Kidney (tissue), 13 donors: ENCODE measurements at regions not wholly inside any gene's neighbourhood (a gene's known extent, or its start where the extent isn't known, plus 50 kb on each side); places are given as distances from the start of the nearest gene placed in this dataset.

Source experiments
- DNase-seq, 5 donors: peaks; one replicate each; pipeline ENCODE4 v3.0.0-alpha.2; 2013 to 2020
- FAIRE-seq: peaks from 2 replicates; lab custom pipeline; 2012; peaks lifted over from hg19 to GRCh38; lab: Jason Lieb, UNC
- H3K27ac ChIP-seq, 2 donors: one replicate each; pipeline ENCODE4 v1.7.0; 2013; ENCODE audit warnings: low read depth in 2 of 2, low read length in 2 of 2, inconsistent platforms in 1 of 2
- H3K27me3 ChIP-seq: one replicate; pipeline ENCODE4 v1.7.1; 2013; ENCODE audit warnings: low read length, inconsistent platforms; ENCODE audit not compliant: control insufficient read depth, insufficient read depth
- H3K36me3 ChIP-seq, 3 donors: one replicate each; pipeline versions ENCODE4 v1.7.0 to v1.7.1; 2013; ENCODE audit warnings: low read length in 3 of 3, control low read depth in 1 of 3, inconsistent platforms in 1 of 3; ENCODE audit not compliant: insufficient read depth in 3 of 3, control insufficient read depth in 2 of 3
- H3K4me1 ChIP-seq, 3 donors: one replicate each; pipeline versions ENCODE4 v1.7.0 to v1.7.1; 2013; ENCODE audit warnings: low read length in 3 of 3, inconsistent platforms in 1 of 3, low read depth in 1 of 3; ENCODE audit not compliant: control insufficient read depth in 2 of 3, insufficient read depth in 2 of 3
- H3K4me3 ChIP-seq, 3 donors: one replicate each; pipeline versions ENCODE4 v1.7.0 to v1.8.1; 2013; ENCODE audit warnings: low read length in 3 of 3, control low read depth in 1 of 3, inconsistent platforms in 1 of 3
- H3K9ac ChIP-seq, 3 donors: one replicate each; pipeline versions ENCODE4 v1.7.0 to v1.7.1; 2013; ENCODE audit warnings: low read length in 3 of 3, control low read depth in 1 of 3, inconsistent platforms in 1 of 3
- H3K9me3 ChIP-seq, 3 donors: one replicate each; pipeline versions ENCODE4 v1.7.0 to v1.7.1; 2013; ENCODE audit warnings: low read length in 3 of 3, control low read depth in 1 of 3, inconsistent platforms in 1 of 3; ENCODE audit not compliant: control insufficient read depth in 2 of 3, insufficient read depth in 1 of 3
- intact Hi-C: fragments of 100-400 bp; cut with DNase I; formaldehyde crosslinking; loops from one replicate; pipeline ENCODE4 v1.11.1; 2022
- TF ChIP-seq, protein P1 (sequence below): IDR thresholded peaks from 3 replicates; pipeline ENCODE4 v1.5.1; 2012; ENCODE audit warnings: mild to moderate bottlenecking, moderate library complexity, borderline replicate concordance; ENCODE audit not compliant: insufficient read depth; ENCODE audit errors: extremely low read depth
- donor health status: control.
- donor health status: control.
- donor health status: control.
- donor health status: control.
- donor health status: control.
- donor health status: DM: yes; HTN: yes; CAD: no.
- donor health status: Normal renal cell carcinoma (clear cell type).

DNA sequence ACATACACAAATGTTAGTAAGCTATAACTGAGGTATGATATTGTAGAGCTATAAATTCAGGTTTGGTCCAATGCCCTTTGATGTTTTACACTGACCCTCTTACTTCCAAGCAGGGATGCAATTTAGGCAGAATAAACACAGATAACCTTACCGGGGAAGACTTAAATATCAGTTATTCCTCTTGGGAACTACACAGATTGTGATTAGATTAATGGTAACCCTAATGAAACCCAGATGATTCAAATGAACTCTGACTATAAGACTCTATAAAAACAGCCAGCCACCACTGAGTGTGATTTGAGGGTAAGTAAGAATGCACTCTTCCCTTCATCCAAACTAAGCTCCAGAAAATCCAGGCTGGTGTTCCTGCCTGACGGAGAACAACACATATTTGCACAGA lies 891.1 kb downstream of the NXPH1 start:
- no peaks in the 10 kb centered on the region for H3K36me3 ChIP-seq
- H3K4me1 ChIP-seq: no peaks in the 10 kb centered on the region
- no peak overlapping the region for H3K27ac ChIP-seq
- no peaks in the 10 kb centered on the region for H3K27me3 ChIP-seq
- peaks cover 0 to 2% (median 0%) of the 10 kb centered on the region in 3 donors for H3K9me3 ChIP-seq
- no peak overlapping the region for H3K9ac ChIP-seq
- no peak overlapping the region for H3K4me3 ChIP-seq
- no peak for DNase-seq
- no peak for FAIRE-seq
- TF ChIP-seq, protein P1, sequence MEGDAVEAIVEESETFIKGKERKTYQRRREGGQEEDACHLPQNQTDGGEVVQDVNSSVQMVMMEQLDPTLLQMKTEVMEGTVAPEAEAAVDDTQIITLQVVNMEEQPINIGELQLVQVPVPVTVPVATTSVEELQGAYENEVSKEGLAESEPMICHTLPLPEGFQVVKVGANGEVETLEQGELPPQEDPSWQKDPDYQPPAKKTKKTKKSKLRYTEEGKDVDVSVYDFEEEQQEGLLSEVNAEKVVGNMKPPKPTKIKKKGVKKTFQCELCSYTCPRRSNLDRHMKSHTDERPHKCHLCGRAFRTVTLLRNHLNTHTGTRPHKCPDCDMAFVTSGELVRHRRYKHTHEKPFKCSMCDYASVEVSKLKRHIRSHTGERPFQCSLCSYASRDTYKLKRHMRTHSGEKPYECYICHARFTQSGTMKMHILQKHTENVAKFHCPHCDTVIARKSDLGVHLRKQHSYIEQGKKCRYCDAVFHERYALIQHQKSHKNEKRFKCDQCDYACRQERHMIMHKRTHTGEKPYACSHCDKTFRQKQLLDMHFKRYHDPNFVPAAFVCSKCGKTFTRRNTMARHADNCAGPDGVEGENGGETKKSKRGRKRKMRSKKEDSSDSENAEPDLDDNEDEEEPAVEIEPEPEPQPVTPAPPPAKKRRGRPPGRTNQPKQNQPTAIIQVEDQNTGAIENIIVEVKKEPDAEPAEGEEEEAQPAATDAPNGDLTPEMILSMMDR: no peak
- intact Hi-C loops: no loop called here

DNA sequence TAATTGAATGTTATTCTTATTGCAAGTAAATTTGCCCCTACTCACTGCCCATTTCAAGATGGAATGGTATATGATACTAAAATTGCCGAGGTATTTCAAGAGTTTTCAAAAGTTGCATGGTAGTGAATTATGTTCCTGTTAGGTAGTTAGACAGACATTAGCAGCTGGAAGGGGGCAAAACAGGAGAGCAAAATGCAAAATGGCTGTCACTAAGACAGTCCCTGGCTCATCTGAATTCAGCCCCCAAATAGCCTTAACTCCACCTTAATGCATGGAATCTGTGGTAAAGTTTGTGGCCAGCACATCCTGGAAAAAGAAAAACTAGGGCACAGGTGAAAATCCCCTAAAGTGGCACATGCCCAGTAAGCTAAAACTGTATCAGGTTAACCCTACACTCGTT lies 894.9 kb downstream of the NXPH1 start:
- Histone ChIP-seq H3K9me3 (peaks cover 0 to 2% (median 0%) of the 10 kb centered on the region in 3 donors), H3K4me3 (no peak overlapping the region), H3K36me3 (no peaks in the 10 kb centered on the region), H3K9ac (no peak overlapping the region), H3K27me3 (no peaks in the 10 kb centered on the region), H3K4me1 (no peaks in the 10 kb centered on the region), H3K27ac (no peak overlapping the region)
- intact Hi-C loops: no loop called here
- TF ChIP-seq, protein P1: no peak
- no peak for FAIRE-seq
- no peak for DNase-seq

DNA sequence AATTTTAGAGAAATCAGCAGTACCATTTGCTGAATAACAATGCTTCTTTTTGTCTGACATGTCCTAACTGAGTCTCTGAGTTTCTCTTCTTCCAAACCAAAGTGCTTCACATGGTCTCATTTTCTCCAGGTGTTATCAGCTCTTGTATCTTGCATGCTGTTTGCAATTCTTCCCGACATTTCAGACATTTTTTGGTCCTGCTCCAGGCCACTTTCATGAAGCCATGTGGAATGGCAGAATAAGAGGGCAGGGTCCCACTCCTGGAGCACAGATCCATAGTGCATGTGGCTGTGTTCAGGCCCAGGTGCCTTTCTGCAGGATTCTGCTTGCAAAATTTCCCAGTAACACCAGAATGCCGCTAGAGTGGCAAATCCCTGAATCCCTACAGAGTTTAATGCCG lies 916.2 kb downstream of the NXPH1 start:
- no peak for FAIRE-seq
- DNase-seq: no peak
- intact Hi-C loops: no loop called here
- H3K9ac ChIP-seq: no peak overlapping the region
- TF ChIP-seq, protein P1: no peak
- no peak overlapping the region for H3K27ac ChIP-seq
- H3K4me3 ChIP-seq: no peak overlapping the region
- no peaks in the 10 kb centered on the region for H3K9me3 ChIP-seq
- H3K36me3 ChIP-seq: no peaks in the 10 kb centered on the region
- H3K27me3 ChIP-seq: no peaks in the 10 kb centered on the region
- H3K4me1 ChIP-seq: no peaks in the 10 kb centered on the region

DNA sequence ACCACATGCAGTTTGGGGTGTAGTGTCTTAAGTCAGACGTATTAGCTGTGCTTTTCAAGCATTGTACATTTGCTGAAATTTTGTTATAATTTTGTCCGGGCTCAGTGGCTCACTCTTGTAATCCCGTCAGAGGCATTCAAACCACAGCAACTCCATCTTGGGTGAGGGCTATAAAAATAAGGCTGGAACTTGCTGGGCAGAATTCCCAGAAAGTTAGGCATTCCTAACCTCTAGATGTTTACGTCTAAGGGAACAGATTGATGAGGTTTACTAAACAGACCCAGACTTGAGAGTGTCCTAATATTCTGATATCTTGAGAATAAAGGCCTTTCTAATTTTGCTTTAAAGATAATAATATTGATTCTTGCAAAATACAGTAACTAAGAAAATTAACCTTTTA lies 957.8 kb downstream of the NXPH1 start:
- no peaks in the 10 kb centered on the region for H3K27me3 ChIP-seq
- no peaks in the 10 kb centered on the region for H3K36me3 ChIP-seq
- TF ChIP-seq, protein P1: no peak
- no peaks in the 10 kb centered on the region for H3K4me1 ChIP-seq
- DNase-seq (peak in 1 of 5 donors; percentile 1), FAIRE-seq (no peak)
- peaks cover 0 to 5% (median 0%) of the 10 kb centered on the region in 3 donors for H3K9me3 ChIP-seq
- intact Hi-C loops: no loop called here
- no peak overlapping the region for H3K9ac ChIP-seq
- H3K4me3 ChIP-seq: no peak overlapping the region
- no peak overlapping the region for H3K27ac ChIP-seq
